ENCODE measurements at regions not wholly inside any gene's neighbourhood (a gene's known extent, or its start where the extent isn't known, plus 50 kb on each side); places are given as distances from the start of the nearest gene placed in this dataset.

GRCh38 chr10:125377368-125377767 lies 217.0 kb upstream of the CTBP2 start:
- TF ChIP-seq CTCF (IDR thresholded peaks at IDR 0.05) (no peak), EZH2phosphoT487 (IDR thresholded peaks at IDR 0.05) (no peak), EZH2 (IDR thresholded peaks at IDR 0.05) (no peak)

All from neural progenitor cell (in vitro differentiated cells).